ENCODE measurements at regions not wholly inside any gene's neighbourhood (a gene's known extent, or its start where the extent isn't known, plus 50 kb on each side); places are given as distances from the start of the nearest gene placed in this dataset.

GRCh38 chr1:163914785-163915413 is 593.1 kb downstream of the NUF2 start:
- TF ChIP-seq CTCF (conservative IDR thresholded peaks at IDR 0.05; ENCODE audit: low read depth, low read length) (no peak), EZH2 (IDR thresholded peaks at IDR 0.05; ENCODE audit: borderline replicate concordance, low read depth, low read length, poor library complexity, severe bottlenecking) (no peak)
